SU-DHL-6 (cell line): ENCODE measurements at regions not wholly inside any gene's neighbourhood (a gene's known extent, or its start where the extent isn't known, plus 50 kb on each side); places are given as distances from the start of the nearest gene placed in this dataset.

Experiments used
- H2AFZ ChIP-seq: fragments of 200-600 bp; sonication (generic); 2 replicates; pipeline ENCODE4 v1.6.1; 2014; ENCODE audit warnings: low read depth, mild to moderate bottlenecking, moderate library complexity, mixed read lengths, antibody characterized with exemption, low read length; ENCODE audit not compliant: severe bottlenecking
- H3F3A ChIP-seq: fragments of 200-600 bp; shearing (Covaris generic); 2 replicates; pipeline ENCODE4 v1.6.0; 2016; ENCODE audit warnings: antibody characterized with exemption, mild to moderate bottlenecking; ENCODE audit not compliant: insufficient read depth
- H3K27ac ChIP-seq: fragments of 200-600 bp; sonication (generic); 2 replicates; pipeline ENCODE4 v1.5.1; 2016; ENCODE audit warnings: low read depth, mild to moderate bottlenecking, low read length, moderate library complexity, mixed read lengths
- H3K27me3 ChIP-seq: fragments of 200-600 bp; sonication (generic), shearing (Covaris generic); 2 replicates; pipeline ENCODE4 v1.6.0; 2014; ENCODE audit warnings: mild to moderate bottlenecking, low read length
- H3K36me3 ChIP-seq: fragments of 200-600 bp; sonication (generic); 2 replicates; pipeline ENCODE4 v1.6.1; 2014; ENCODE audit warnings: mild to moderate bottlenecking, low read length, mixed read lengths
- H3K4me2 ChIP-seq: fragments of 300-600, 200-600 bp; shearing (Covaris generic), sonication (generic); 2 replicates; pipeline ENCODE4 v1.6.0; 2014; ENCODE audit warnings: low read length, low read depth, mild to moderate bottlenecking; ENCODE audit not compliant: poor library complexity, severe bottlenecking
- H3K4me3 ChIP-seq: fragments of 200-600 bp; sonication (generic); 2 replicates; pipeline ENCODE4 v1.5.1; 2014; ENCODE audit warnings: antibody characterized with exemption, low read length, mild to moderate bottlenecking, mixed read lengths; ENCODE audit not compliant: insufficient read depth, poor library complexity, severe bottlenecking
- H3K79me2 ChIP-seq: fragments of 200-600 bp; sonication (generic); 2 replicates; pipeline ENCODE4 v1.6.1; 2014; ENCODE audit warnings: mild to moderate bottlenecking, low read length, moderate library complexity; ENCODE audit not compliant: insufficient read depth
- H3K9ac ChIP-seq: fragments of 200-600 bp; sonication (generic); 2 replicates; pipeline ENCODE4 v1.7.0; 2014; ENCODE audit warnings: mild to moderate bottlenecking, low read length
- H3K9me2 ChIP-seq: fragments of 200-600 bp; sonication (generic); replicated peaks from 2 replicates; pipeline ENCODE4 v1.6.1; 2014; ENCODE audit warnings: low read length; ENCODE audit not compliant: insufficient read depth
- H3K9me3 ChIP-seq: fragments of 200-600 bp; sonication (generic); 2 replicates; pipeline ENCODE4 v1.6.1; 2014; ENCODE audit warnings: low read length, mixed read lengths; ENCODE audit not compliant: insufficient read depth
- H4K20me1 ChIP-seq: fragments of 200-600 bp; sonication (generic); 2 replicates; pipeline ENCODE4 v1.6.1; 2014; ENCODE audit warnings: low read depth, mild to moderate bottlenecking, antibody characterized with exemption, low read length, moderate library complexity, mixed read lengths
- CTCF ChIP-seq: fragments of 200-600 bp; sonication (generic); IDR thresholded peaks from one replicate; pipeline ENCODE4 v1.5.1; 2017; ENCODE audit warnings: antibody characterized with exemption, mild to moderate bottlenecking, low read length, moderate library complexity; ENCODE audit not compliant: insufficient read depth, poor library complexity, severe bottlenecking
- EZH2phosphoT487 ChIP-seq: fragments of 200-600 bp; sonication (generic), shearing (Covaris generic); conservative IDR thresholded peaks from 2 replicates; pipeline ENCODE4 v1.6.1; 2018; ENCODE audit warnings: mild to moderate bottlenecking, antibody characterized with exemption, low read length, moderate library complexity, mixed read lengths

- H3F3A ChIP-seq: no peaks in the 10 kb centered on the region
- no peaks in the 10 kb centered on the region for H3K9me2 ChIP-seq
- no peak overlapping the region for H2AFZ ChIP-seq
- no peak overlapping the region for H3K27ac ChIP-seq
- no peaks in the 10 kb centered on the region for H3K9me3 ChIP-seq
- H3K27me3 ChIP-seq: no peaks in the 10 kb centered on the region
- H3K79me2 ChIP-seq: no peaks in the 10 kb centered on the region
- no peaks in the 10 kb centered on the region for H4K20me1 ChIP-seq
- H3K36me3 ChIP-seq: no peaks in the 10 kb centered on the region
- no peak overlapping the region for H3K4me2 ChIP-seq
- no peak overlapping the region for H3K4me3 ChIP-seq
- H3K9ac ChIP-seq: no peak overlapping the region
- TF ChIP-seq EZH2phosphoT487 (no peak), CTCF (no peak)
Measured at GRCh38 chr4:81688085-81688484, 216.4 kb upstream of the RASGEF1B start.

GRCh38 chr4:81687471-81687870 lies 215.8 kb upstream of the RASGEF1B start:
- Histone ChIP-seq H3K9me3 (no peaks in the 10 kb centered on the region), H3F3A (no peaks in the 10 kb centered on the region), H3K9ac (no peak overlapping the region), H2AFZ (no peak overlapping the region), H3K4me2 (no peak overlapping the region), H4K20me1 (no peaks in the 10 kb centered on the region), H3K9me2 (no peaks in the 10 kb centered on the region), H3K79me2 (no peaks in the 10 kb centered on the region), H3K36me3 (no peaks in the 10 kb centered on the region), H3K27me3 (no peaks in the 10 kb centered on the region), H3K4me3 (no peak overlapping the region), H3K27ac (no peak overlapping the region)
- TF ChIP-seq EZH2phosphoT487: no peak
- no peak for TF ChIP-seq CTCF

GRCh38 chr4:81685104-81685503 lies 213.4 kb upstream of the RASGEF1B start:
- H2AFZ ChIP-seq: no peak overlapping the region
- no peaks in the 10 kb centered on the region for H3K9me2 ChIP-seq
- H3F3A ChIP-seq: no peaks in the 10 kb centered on the region
- no peak overlapping the region for H3K4me2 ChIP-seq
- H3K79me2 ChIP-seq: no peaks in the 10 kb centered on the region
- no peak overlapping the region for H3K9ac ChIP-seq
- no peak overlapping the region for H3K27ac ChIP-seq
- H3K4me3 ChIP-seq: no peak overlapping the region
- H3K9me3 ChIP-seq: no peaks in the 10 kb centered on the region
- H3K36me3 ChIP-seq: no peaks in the 10 kb centered on the region
- no peaks in the 10 kb centered on the region for H4K20me1 ChIP-seq
- no peaks in the 10 kb centered on the region for H3K27me3 ChIP-seq
- TF ChIP-seq CTCF (no peak), EZH2phosphoT487 (no peak)

GRCh38 chr4:81684352-81684751 lies 212.6 kb upstream of the RASGEF1B start:
- no peak overlapping the region for H2AFZ ChIP-seq
- H3K9ac ChIP-seq: no peak overlapping the region

More at GRCh38 chr4:81684352-81684751, 212.6 kb upstream of the RASGEF1B start:
- Histone ChIP-seq H3K27ac (no peak overlapping the region), H3K4me3 (no peak overlapping the region), H3K9me3 (no peaks in the 10 kb centered on the region), H3K4me2 (no peak overlapping the region), H3K27me3 (no peaks in the 10 kb centered on the region), H3F3A (no peaks in the 10 kb centered on the region), H4K20me1 (no peaks in the 10 kb centered on the region), H3K79me2 (no peaks in the 10 kb centered on the region), H3K36me3 (no peaks in the 10 kb centered on the region), H3K9me2 (no peaks in the 10 kb centered on the region)
- TF ChIP-seq CTCF (no peak), EZH2phosphoT487 (no peak)
